GM12878 (cell line): ENCODE measurements at regions not wholly inside any gene's neighbourhood (a gene's known extent, or its start where the extent isn't known, plus 50 kb on each side); places are given as distances from the start of the nearest gene placed in this dataset.

Source experiments
- ATAC-seq: fragments of 200-7000 bp; cut with Tn5 transposase; 3 replicates; pipeline ENCODE4 v1.9.1; 2020; ENCODE audit warnings: mild to moderate bottlenecking, moderate library complexity
- BruUV-seq: library from RNA; stranded (reverse); fragments of 400-500 nt; replicated peaks from 2 replicates; lab custom pipeline; 2021; lab: Mats Ljungman, UMichigan
- CTCF ChIA-PET: fragments of 300-600 bp; sonication (Branson Sonifier 250); formaldehyde crosslinking; extraction: SDS; loops from one replicate; lab custom pipeline; 2021; ENCODE audit warnings: inconsistent platforms; lab: Yijun Ruan, JAX
- POLR2A ChIA-PET: fragments of 350-600 bp; formaldehyde crosslinking; extraction: SDS; loops from one replicate; lab custom pipeline; 2021; ENCODE audit warnings: inconsistent platforms; lab: Charles Lee
- RAD21 ChIA-PET: fragments of 300-600 bp; sonication (Branson Sonifier 250); formaldehyde crosslinking; loops from one replicate; lab custom pipeline; 2023; ENCODE audit warnings: antibody characterized with exemption; ENCODE audit not compliant: unreplicated experiment; lab: Charles Lee
- SMC1A ChIA-PET: fragments of 300-600 bp; sonication (Branson Sonifier 250); formaldehyde crosslinking; loops from one replicate; lab custom pipeline; 2023; ENCODE audit not compliant: unreplicated experiment, uncharacterized antibody; lab: Charles Lee
- DNase-seq: peaks from one replicate; pipeline ENCODE4 v3.0.0-alpha.2; 2011; ENCODE audit warnings: low read depth, low spot score
- FAIRE-seq: peaks from 3 replicates; lab custom pipeline; 2011; peaks lifted over from hg19 to GRCh38; lab: Jason Lieb, UNC
- H2AFZ ChIP-seq: 2 replicates; pipeline ENCODE4 v1.6.0; 2011; ENCODE audit warnings: low read depth, low read length, control low read depth; ENCODE audit not compliant: control insufficient read depth
- H3K27ac ChIP-seq: 2 replicates; pipeline ENCODE4 v1.5.1; 2011; ENCODE audit warnings: control low read depth; ENCODE audit not compliant: control insufficient read depth, insufficient read depth
- H3K27me3 ChIP-seq, 2 experiments: replicated peaks in 1 of 2; 2 replicates each; pipeline versions ENCODE4 v1.6.0 to v1.6.1; 2011; ENCODE audit warnings: low read length in 1 of 2; ENCODE audit not compliant: control insufficient read depth in 2 of 2, insufficient read depth in 2 of 2
- H3K36me3 ChIP-seq, 2 experiments: 2 replicates each; pipeline ENCODE4 v1.5.1; 2011; ENCODE audit warnings: low read length in 1 of 2; ENCODE audit not compliant: control insufficient read depth in 2 of 2, insufficient read depth in 2 of 2
- H3K4me1 ChIP-seq: 2 replicates; pipeline ENCODE4 v1.6.1; 2011; ENCODE audit warnings: mild to moderate bottlenecking, low read length, moderate library complexity, mixed read lengths; ENCODE audit not compliant: control insufficient read depth, insufficient read depth
- H3K4me2 ChIP-seq: 2 replicates; pipeline ENCODE4 v1.6.0; 2011; ENCODE audit warnings: control low read depth; ENCODE audit not compliant: control insufficient read depth, insufficient read depth
- H3K4me3 ChIP-seq: fragments of 200-600 bp; sonication (generic); 2 replicates; pipeline ENCODE4 v1.5.1; 2016
- H3K79me2 ChIP-seq: 2 replicates; pipeline ENCODE4 v1.6.0; 2011; ENCODE audit warnings: low read length; ENCODE audit not compliant: control insufficient read depth, insufficient read depth
- H3K9ac ChIP-seq: 2 replicates; pipeline ENCODE4 v1.8.0; 2011; ENCODE audit warnings: low read length, control low read depth, mixed read lengths; ENCODE audit not compliant: control insufficient read depth, insufficient read depth
- H3K9me3 ChIP-seq: replicated peaks from 3 replicates; pipeline ENCODE4 v1.5.1; 2011; ENCODE audit warnings: mild to moderate bottlenecking, low read length; ENCODE audit not compliant: control insufficient read depth, insufficient read depth
- H4K20me1 ChIP-seq: 2 replicates; pipeline ENCODE4 v1.6.0; 2011; ENCODE audit not compliant: control insufficient read depth, insufficient read depth
- FOXM1 ChIP-seq: IDR thresholded peaks from 2 replicates; pipeline ENCODE4 v1.6.1; 2012; ENCODE audit warnings: low read depth, mild to moderate bottlenecking, inconsistent platforms, low read length, moderate library complexity
- KAT2A ChIP-seq: conservative IDR thresholded peaks from 2 replicates; pipeline ENCODE4 v1.6.1; 2011; ENCODE audit warnings: low read depth, low read length; ENCODE audit not compliant: control insufficient read depth
- PAX8 ChIP-seq: fragments of 450-650 bp; IDR thresholded peaks from 2 replicates; pipeline ENCODE4 v1.6.1; 2017; ENCODE audit warnings: mild to moderate bottlenecking, moderate library complexity
- RCOR1 ChIP-seq: conservative IDR thresholded peaks from 2 replicates; pipeline ENCODE4 v1.6.1; 2012; ENCODE audit warnings: low read depth, low read length, improper control_type of control experiment
- STAT3 ChIP-seq: IDR thresholded peaks from 2 replicates; pipeline ENCODE4 v1.6.1; 2011; ENCODE audit warnings: low read depth, low read length, improper control_type of control experiment
- WGBS: methylation state at CpG from one replicate; pipeline ENCODE4 v1.1.6; 2016; ENCODE audit warnings: low lambda C conversion rate; ENCODE audit not compliant: insufficient replicate concordance, insufficient coverage; ENCODE audit errors: missing lambda C conversion rate; 5-methylcytosine and 5-hydroxymethylcytosine counted together
- in situ Hi-C: fragments of 300-500 bp; cut with MboI; formaldehyde crosslinking; loops from 9 replicates; pipeline ENCODE4 v1.14.3; 2018; ENCODE audit warnings: mixed read lengths
- intact Hi-C: fragments of 100-400 bp; cut with micrococcal nuclease; formaldehyde crosslinking; loops from one replicate; pipeline ENCODE4 v1.14.2; 2022; ENCODE audit not compliant: unreplicated experiment
- TF ChIP-seq, protein P1 (sequence below): fragments of 450-650 bp; formaldehyde crosslinking; IDR thresholded peaks from 2 replicates; pipeline ENCODE4 v1.4.0; 2020; ENCODE audit warnings: mild to moderate bottlenecking, moderate library complexity
- TF ChIP-seq, protein P2 (sequence below): fragments of 450-650 bp; formaldehyde crosslinking; IDR thresholded peaks from 2 replicates; pipeline ENCODE4 v1.5.0; 2022; ENCODE audit warnings: mild to moderate bottlenecking, missing genetic modification characterization

DNA sequence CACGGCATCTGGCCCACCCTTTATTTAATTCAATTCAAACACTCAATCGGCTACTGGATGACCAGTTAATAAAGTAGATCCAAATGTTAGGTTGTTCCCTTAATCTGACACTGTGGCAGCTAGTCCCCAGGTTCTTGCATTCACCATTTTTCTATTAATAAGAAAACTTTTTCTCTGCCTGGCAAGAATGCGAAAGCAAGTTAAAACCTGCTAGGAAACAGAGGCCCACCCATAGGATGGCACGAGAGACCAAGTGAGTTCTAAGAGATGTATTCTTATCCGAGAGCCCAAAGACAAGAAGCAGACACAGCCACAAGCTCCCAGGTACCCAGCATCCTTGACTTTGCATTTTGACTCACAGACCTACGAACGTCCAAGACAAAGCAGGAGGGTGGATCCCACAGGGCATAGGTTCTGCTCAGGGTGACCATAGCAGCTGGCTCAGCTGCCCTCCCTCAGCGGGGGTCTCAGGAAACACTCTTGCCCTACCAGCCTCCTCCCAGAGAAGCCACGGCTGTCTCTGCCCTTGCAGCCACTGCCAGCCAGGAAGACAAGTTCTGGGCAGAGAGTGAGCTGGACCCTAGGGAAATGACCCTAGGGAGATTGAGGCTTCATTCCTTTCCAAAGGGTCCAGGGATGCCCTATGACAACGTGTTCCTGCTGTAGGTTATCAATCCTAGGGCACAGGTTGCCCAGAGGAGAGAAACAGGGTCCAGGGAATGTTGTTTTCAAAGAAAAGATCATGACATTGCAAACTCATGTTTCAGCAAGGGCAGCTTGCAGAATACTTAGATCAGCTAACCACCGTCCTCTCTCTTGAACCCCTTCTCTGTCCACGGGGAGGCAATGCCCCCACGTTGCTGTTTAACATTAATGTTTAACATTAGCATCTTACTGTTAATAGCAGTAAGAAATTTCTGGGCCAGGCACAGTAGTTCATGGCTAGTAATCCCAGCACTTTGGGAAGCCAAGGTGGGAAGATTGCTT lies 147.2 kb upstream of the ZNF507 start:
- no peak for ATAC-seq

More for the DNA sequence above, 147.2 kb upstream of the ZNF507 start:
- Histone ChIP-seq H3K27me3 (no peaks in the 10 kb centered on the region), H4K20me1 (no peaks in the 10 kb centered on the region), H3K9me3 (no peaks in the 10 kb centered on the region; the same call in 2 of the 3 replicates), H3K79me2 (no peaks in the 10 kb centered on the region), H3K4me2 (no peak overlapping the region), H3K4me3 (no peak overlapping the region), H3K4me1 (no peaks in the 10 kb centered on the region), H2AFZ (no peak overlapping the region), H3K27ac (no peak overlapping the region), H3K9ac (no peak overlapping the region), H3K36me3 (no peaks in the 10 kb centered on the region)
- FAIRE-seq (no peak), DNase-seq (no peak)
- TF ChIP-seq, protein P1, sequence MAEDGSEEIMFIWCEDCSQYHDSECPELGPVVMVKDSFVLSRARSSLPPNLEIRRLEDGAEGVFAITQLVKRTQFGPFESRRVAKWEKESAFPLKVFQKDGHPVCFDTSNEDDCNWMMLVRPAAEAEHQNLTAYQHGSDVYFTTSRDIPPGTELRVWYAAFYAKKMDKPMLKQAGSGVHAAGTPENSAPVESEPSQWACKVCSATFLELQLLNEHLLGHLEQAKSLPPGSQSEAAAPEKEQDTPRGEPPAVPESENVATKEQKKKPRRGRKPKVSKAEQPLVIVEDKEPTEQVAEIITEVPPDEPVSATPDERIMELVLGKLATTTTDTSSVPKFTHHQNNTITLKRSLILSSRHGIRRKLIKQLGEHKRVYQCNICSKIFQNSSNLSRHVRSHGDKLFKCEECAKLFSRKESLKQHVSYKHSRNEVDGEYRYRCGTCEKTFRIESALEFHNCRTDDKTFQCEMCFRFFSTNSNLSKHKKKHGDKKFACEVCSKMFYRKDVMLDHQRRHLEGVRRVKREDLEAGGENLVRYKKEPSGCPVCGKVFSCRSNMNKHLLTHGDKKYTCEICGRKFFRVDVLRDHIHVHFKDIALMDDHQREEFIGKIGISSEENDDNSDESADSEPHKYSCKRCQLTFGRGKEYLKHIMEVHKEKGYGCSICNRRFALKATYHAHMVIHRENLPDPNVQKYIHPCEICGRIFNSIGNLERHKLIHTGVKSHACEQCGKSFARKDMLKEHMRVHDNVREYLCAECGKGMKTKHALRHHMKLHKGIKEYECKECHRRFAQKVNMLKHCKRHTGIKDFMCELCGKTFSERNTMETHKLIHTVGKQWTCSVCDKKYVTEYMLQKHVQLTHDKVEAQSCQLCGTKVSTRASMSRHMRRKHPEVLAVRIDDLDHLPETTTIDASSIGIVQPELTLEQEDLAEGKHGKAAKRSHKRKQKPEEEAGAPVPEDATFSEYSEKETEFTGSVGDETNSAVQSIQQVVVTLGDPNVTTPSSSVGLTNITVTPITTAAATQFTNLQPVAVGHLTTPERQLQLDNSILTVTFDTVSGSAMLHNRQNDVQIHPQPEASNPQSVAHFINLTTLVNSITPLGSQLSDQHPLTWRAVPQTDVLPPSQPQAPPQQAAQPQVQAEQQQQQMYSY (CRISPR knock-in tag) = no peak
- TF ChIP-seq STAT3 = no peak
- no peak for TF ChIP-seq FOXM1
- TF ChIP-seq PAX8 = no peak
- TF ChIP-seq, protein P2, sequence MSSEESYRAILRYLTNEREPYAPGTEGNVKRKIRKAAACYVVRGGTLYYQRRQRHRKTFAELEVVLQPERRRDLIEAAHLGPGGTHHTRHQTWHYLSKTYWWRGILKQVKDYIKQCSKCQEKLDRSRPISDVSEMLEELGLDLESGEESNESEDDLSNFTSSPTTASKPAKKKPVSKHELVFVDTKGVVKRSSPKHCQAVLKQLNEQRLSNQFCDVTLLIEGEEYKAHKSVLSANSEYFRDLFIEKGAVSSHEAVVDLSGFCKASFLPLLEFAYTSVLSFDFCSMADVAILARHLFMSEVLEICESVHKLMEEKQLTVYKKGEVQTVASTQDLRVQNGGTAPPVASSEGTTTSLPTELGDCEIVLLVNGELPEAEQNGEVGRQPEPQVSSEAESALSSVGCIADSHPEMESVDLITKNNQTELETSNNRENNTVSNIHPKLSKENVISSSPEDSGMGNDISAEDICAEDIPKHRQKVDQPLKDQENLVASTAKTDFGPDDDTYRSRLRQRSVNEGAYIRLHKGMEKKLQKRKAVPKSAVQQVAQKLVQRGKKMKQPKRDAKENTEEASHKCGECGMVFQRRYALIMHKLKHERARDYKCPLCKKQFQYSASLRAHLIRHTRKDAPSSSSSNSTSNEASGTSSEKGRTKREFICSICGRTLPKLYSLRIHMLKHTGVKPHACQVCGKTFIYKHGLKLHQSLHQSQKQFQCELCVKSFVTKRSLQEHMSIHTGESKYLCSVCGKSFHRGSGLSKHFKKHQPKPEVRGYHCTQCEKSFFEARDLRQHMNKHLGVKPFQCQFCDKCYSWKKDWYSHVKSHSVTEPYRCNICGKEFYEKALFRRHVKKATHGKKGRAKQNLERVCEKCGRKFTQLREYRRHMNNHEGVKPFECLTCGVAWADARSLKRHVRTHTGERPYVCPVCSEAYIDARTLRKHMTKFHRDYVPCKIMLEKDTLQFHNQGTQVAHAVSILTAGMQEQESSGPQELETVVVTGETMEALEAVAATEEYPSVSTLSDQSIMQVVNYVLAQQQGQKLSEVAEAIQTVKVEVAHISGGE (CRISPR knock-in tag) = no peak
- TF ChIP-seq RCOR1 = no peak
- no peak for TF ChIP-seq KAT2A
- in situ Hi-C loops = no loop called here
- 19% methylated on average over 13 of the region's 13 CpGs for WGBS
- intact Hi-C loops = no loop called here
- ChIA-PET POLR2A (no interaction called here), SMC1A (no interaction called here), CTCF (interaction anchor here (1.7 kb wide), 1 partner anchor 9 kb away, joined by 5 read pairs; no protein-coding TSS in a partner anchor), RAD21 (no interaction called here)
- no TSS peak for BruUV-seq
